IMR-90 (cell line): ENCODE measurements at regions not wholly inside any gene's neighbourhood (a gene's known extent, or its start where the extent isn't known, plus 50 kb on each side); places are given as distances from the start of the nearest gene placed in this dataset.

ENCODE experiments used
- ATAC-seq: fragments of 200-7000 bp; cut with Tn5 transposase; 2 replicates; pipeline ENCODE4 v1.9.1; 2020; ENCODE audit warnings: low read depth, mild to moderate bottlenecking, moderate library complexity
- BruUV-seq: library from RNA; stranded (reverse); fragments of 400-500 nt; replicated peaks from 2 replicates; lab custom pipeline; 2021; lab: Mats Ljungman, UMichigan
- CTCF ChIA-PET: fragments of 300-600 bp; formaldehyde crosslinking; extraction: SDS; loops from one replicate; lab custom pipeline; 2021; ENCODE audit warnings: antibody characterized with exemption; lab: Yijun Ruan, JAX
- POLR2A ChIA-PET: fragments of 300-600 bp; sonication (Branson Sonifier 250); formaldehyde crosslinking; loops from one replicate; lab custom pipeline; 2022; ENCODE audit warnings: antibody characterized with exemption; ENCODE audit not compliant: unreplicated experiment; lab: Charles Lee
- DNase-seq: peaks from one replicate; pipeline ENCODE4 v3.0.0; 2013
- H2AFZ ChIP-seq: replicated peaks from 2 replicates; pipeline ENCODE3; 2013; ENCODE audit warnings: low read length, mild to moderate bottlenecking; ENCODE audit not compliant: poor library complexity
- H2AK5ac ChIP-seq: 2 replicates; pipeline ENCODE4 v1.6.1; 2013; ENCODE audit warnings: low read depth, low read length, inconsistent platforms
- H2AK9ac ChIP-seq: replicated peaks from 2 replicates; pipeline ENCODE3; 2013; ENCODE audit warnings: mild to moderate bottlenecking, low read depth, low read length, moderate library complexity; ENCODE audit not compliant: poor library complexity
- H2BK120ac ChIP-seq: 2 replicates; pipeline ENCODE4 v1.6.1; 2013; ENCODE audit warnings: low read depth, low read length, inconsistent platforms
- H2BK15ac ChIP-seq: 3 replicates; pipeline ENCODE4 v1.6.1; 2013; ENCODE audit warnings: low read depth, low read length, inconsistent platforms
- H2BK20ac ChIP-seq: 2 replicates; pipeline ENCODE4 v1.6.1; 2013; ENCODE audit warnings: low read depth, mild to moderate bottlenecking, inconsistent platforms, low read length, moderate library complexity
- H2BK5ac ChIP-seq: 2 replicates; pipeline ENCODE4 v1.6.1; 2013; ENCODE audit warnings: mild to moderate bottlenecking, low read depth, low read length, inconsistent platforms; ENCODE audit not compliant: poor library complexity, severe bottlenecking
- H3K14ac ChIP-seq: replicated peaks from 2 replicates; pipeline ENCODE4 v1.6.1; 2013; ENCODE audit warnings: low read depth, low read length, inconsistent platforms
- H3K18ac ChIP-seq: 2 replicates; pipeline ENCODE4 v1.6.1; 2013; ENCODE audit warnings: low read depth, low read length, control low read depth
- H3K23ac ChIP-seq: 2 replicates; pipeline ENCODE4 v1.6.1; 2013; ENCODE audit warnings: low read depth, low read length, inconsistent platforms
- H3K27ac ChIP-seq: 2 replicates; pipeline ENCODE4 v1.5.1; 2013; ENCODE audit warnings: mild to moderate bottlenecking, control low read depth, low read length; ENCODE audit not compliant: insufficient read depth
- H3K27me3 ChIP-seq: 2 replicates; pipeline ENCODE4 v1.6.1; 2013; ENCODE audit warnings: low read length; ENCODE audit not compliant: control insufficient read depth, insufficient read depth
- H3K36me3 ChIP-seq: 2 replicates; pipeline ENCODE4 v1.6.1; 2013; ENCODE audit warnings: low read length, mixed read lengths; ENCODE audit not compliant: control insufficient read depth, insufficient read depth
- H3K4ac ChIP-seq: 2 replicates; pipeline ENCODE4 v1.6.1; 2013; ENCODE audit warnings: low read depth, low read length, inconsistent platforms
- H3K4me1 ChIP-seq: 2 replicates; pipeline ENCODE4 v1.6.1; 2013; ENCODE audit warnings: low read length, mixed read lengths; ENCODE audit not compliant: control insufficient read depth, insufficient read depth
- H3K4me2 ChIP-seq: 2 replicates; pipeline ENCODE4 v1.6.1; 2013; ENCODE audit warnings: low read depth, mild to moderate bottlenecking, control low read depth, low read length, moderate library complexity
- H3K4me3 ChIP-seq: 2 replicates; pipeline ENCODE4 v1.5.1; 2013; ENCODE audit warnings: low read depth, mild to moderate bottlenecking, control low read depth, low read length, moderate library complexity; ENCODE audit not compliant: insufficient read depth
- H3K56ac ChIP-seq: 2 replicates; pipeline ENCODE4 v1.6.1; 2013; ENCODE audit warnings: low read length, inconsistent platforms; ENCODE audit not compliant: insufficient read depth; ENCODE audit errors: extremely low read depth
- H3K79me1 ChIP-seq, 2 experiments: 2 replicates each; pipeline ENCODE4 v1.6.1; 2013; ENCODE audit warnings: low read length in 2 of 2, inconsistent platforms in 1 of 2, low read depth in 1 of 2
- H3K9ac ChIP-seq: 2 replicates; pipeline ENCODE4 v1.6.1; 2013; ENCODE audit warnings: low read depth, low read length, control low read depth
- H3K9me1 ChIP-seq: 2 replicates; pipeline ENCODE4 v1.6.1; 2013; ENCODE audit warnings: low read length, inconsistent platforms; ENCODE audit not compliant: insufficient read depth
- H3K9me3 ChIP-seq: 2 replicates; pipeline ENCODE4 v1.6.1; 2013; ENCODE audit warnings: low read length; ENCODE audit not compliant: control insufficient read depth, insufficient read depth
- H4K20me1 ChIP-seq: 2 replicates; pipeline ENCODE4 v1.6.1; 2013; ENCODE audit warnings: low read length, inconsistent platforms; ENCODE audit not compliant: insufficient read depth
- H4K5ac ChIP-seq: 2 replicates; pipeline ENCODE4 v1.6.1; 2013; ENCODE audit warnings: mild to moderate bottlenecking, low read depth, low read length, control low read depth
- H4K8ac ChIP-seq, 2 experiments: 2 replicates each; pipeline ENCODE4 v1.6.1; 2013; ENCODE audit warnings: low read depth in 2 of 2, low read length in 2 of 2, control low read depth in 1 of 2, inconsistent platforms in 1 of 2
- H4K91ac ChIP-seq: 2 replicates; pipeline ENCODE4 v1.6.1; 2013; ENCODE audit warnings: low read depth, low read length, inconsistent platforms; ENCODE audit not compliant: insufficient read depth
- RAD21 ChIP-seq: IDR thresholded peaks from 2 replicates; pipeline ENCODE4 v1.6.1; 2012; ENCODE audit warnings: low read length, improper control_type of control experiment
- WGBS, 2 experiments: methylation state at CpG; one replicate each; pipeline versions ENCODE4 v1.1.5 to v1.1.7; 2013; ENCODE audit warnings: missing lambda C conversion rate in 2 of 2; ENCODE audit not compliant: insufficient read length in 1 of 2; ENCODE audit errors: extremely low coverage in 2 of 2; 5-methylcytosine and 5-hydroxymethylcytosine counted together
- dilution Hi-C: fragments of 300-500 bp; cut with HindIII; formaldehyde crosslinking; loops from one replicate; pipeline ENCODE4 v1.14.3; 2018; ENCODE audit warnings: low sequenced_read_pairs; ENCODE audit not compliant: unreplicated experiment
- in situ Hi-C: fragments of 300-500 bp; cut with MboI; formaldehyde crosslinking; loops from 3 replicates; pipeline ENCODE4 v1.14.3; 2019; ENCODE audit warnings: low sequenced_read_pairs, inconsistent platforms, mixed read lengths
- intact Hi-C: fragments of 100-400 bp; cut with micrococcal nuclease; formaldehyde crosslinking; loops from 2 replicates; pipeline ENCODE4 v1.10.0; 2022

DNA sequence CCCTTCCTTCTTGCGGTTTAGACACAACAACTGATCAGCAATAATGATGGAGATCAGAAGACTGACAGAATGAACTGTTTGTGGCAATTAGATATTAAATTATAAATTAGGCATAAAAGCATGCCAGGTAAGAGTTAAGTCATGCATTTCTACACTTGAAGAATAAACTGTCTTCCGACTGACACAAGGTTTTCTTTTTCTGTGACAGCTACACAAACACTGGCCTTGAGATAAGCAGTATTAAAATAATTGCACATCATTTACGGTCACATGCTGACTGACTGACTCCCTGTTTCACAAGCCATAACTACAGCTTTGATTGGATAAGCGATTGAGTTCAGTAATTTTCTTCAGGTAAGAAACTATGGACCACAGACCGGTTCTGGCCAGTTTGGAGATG, 56.2 kb downstream of the UBE2NL start:
- no peak for TF ChIP-seq RAD21
- no peaks in the 10 kb centered on the region for H3K36me3 ChIP-seq
- H3K27ac ChIP-seq = no peak overlapping the region
- no peak overlapping the region for H3K18ac ChIP-seq
- peaks cover 2% of the 10 kb centered on the region; the same call in 1 of the 2 replicates for H3K9me3 ChIP-seq
- ChIA-PET POLR2A (no interaction called here), CTCF (no interaction called here)
- H3K9me1 ChIP-seq = no peaks in the 10 kb centered on the region
- no peak overlapping the region for H3K14ac ChIP-seq
- H3K4ac ChIP-seq = no peak overlapping the region
- H2BK20ac ChIP-seq = no peak overlapping the region
- no peak overlapping the region for H4K91ac ChIP-seq
- H3K79me1 ChIP-seq = no peaks in the 10 kb centered on the region
- no peak overlapping the region for H3K9ac ChIP-seq
- no peak overlapping the region for H2BK15ac ChIP-seq
- no peak overlapping the region for H4K5ac ChIP-seq
- H2AK9ac ChIP-seq = no peak overlapping the region
- in situ Hi-C loops = no loop called here
- intact Hi-C loops = no loop called here
- H3K4me1 ChIP-seq = no peaks in the 10 kb centered on the region
- ATAC-seq = no peak
- no peak for DNase-seq
- H4K20me1 ChIP-seq = no peaks in the 10 kb centered on the region
- H2BK5ac ChIP-seq = no peak overlapping the region
- no peak overlapping the region for H3K56ac ChIP-seq
- H2BK120ac ChIP-seq = no peak overlapping the region
- no TSS peak for BruUV-seq
- no peak overlapping the region for H3K23ac ChIP-seq
- dilution Hi-C loops = no loop called here
- no peaks in the 10 kb centered on the region for H3K27me3 ChIP-seq
- no peak overlapping the region for H3K4me2 ChIP-seq
- H3K4me3 ChIP-seq = no peak overlapping the region
- H4K8ac ChIP-seq = no peak overlapping the region
- WGBS, 2 experiments = no CpG with 5 or more reads among the region's 5 CpGs
- no peak overlapping the region for H2AK5ac ChIP-seq
- H2AFZ ChIP-seq = no peak overlapping the region
